Midbrain (tissue), 1 donor: ENCODE measurements at regions not wholly inside any gene's neighbourhood (a gene's known extent, or its start where the extent isn't known, plus 50 kb on each side); places are given as distances from the start of the nearest gene placed in this dataset.
A peak's percentile ranks its signal among the peaks of the same experiment; 100 is the strongest.

Source experiments
- DNase-seq: peaks from one replicate; lab custom pipeline; 2025; lab: John Stamatoyannopoulos, UW

DNA sequence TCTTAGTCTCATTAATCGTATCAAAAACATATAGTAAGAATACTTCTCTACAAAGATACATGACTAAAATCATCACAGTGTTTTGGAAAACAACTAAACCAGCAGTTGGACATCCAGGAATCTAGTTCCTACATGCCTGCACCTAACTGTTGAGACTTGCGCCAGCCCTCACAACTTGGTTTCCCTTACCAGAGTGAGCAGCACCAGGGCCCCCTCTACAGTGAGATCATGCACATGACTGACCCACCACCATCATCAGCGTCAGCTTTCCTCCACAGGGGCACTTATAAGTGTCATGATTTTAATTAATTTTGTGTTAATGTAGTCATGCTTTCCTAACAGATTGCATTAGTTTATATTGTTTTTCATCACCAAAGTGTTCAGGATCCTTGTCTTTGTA, 1322.0 kb downstream of the EFNB2 start:
- DNase-seq = no peak

DNA sequence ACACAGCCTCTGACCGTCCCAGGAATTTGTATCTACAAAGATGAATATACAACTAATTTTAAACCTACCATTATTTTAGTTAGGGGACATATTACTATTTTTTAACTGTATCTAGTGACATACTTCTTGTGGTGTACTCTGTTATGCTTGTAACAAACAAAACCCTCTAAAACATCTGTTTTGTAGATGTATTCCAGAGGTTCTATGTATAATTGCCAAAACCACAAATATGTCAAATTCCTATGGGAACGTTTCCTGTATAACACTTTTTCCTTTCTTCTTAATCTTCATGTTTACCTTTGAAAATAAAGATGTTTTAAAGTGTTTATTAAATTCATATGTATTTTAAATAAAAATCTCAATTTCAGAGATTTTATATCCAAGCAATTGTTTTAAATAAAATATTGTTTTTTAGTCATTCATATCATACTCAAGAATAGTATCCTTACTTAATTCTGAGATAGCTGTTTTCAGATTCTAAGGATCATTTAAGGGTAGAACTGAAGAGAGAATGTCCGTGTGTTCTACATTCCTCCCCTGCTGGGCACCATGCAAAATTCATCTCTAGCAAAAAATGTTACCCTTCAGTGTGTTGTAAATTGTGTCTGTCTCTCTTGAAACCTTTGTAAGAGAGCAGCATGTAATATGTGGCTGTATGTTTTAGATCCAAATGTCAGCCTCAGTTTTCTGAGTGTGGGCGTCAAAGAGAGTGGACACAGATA, 1327.7 kb downstream of the EFNB2 start:
- DNase-seq = no peak

DNA sequence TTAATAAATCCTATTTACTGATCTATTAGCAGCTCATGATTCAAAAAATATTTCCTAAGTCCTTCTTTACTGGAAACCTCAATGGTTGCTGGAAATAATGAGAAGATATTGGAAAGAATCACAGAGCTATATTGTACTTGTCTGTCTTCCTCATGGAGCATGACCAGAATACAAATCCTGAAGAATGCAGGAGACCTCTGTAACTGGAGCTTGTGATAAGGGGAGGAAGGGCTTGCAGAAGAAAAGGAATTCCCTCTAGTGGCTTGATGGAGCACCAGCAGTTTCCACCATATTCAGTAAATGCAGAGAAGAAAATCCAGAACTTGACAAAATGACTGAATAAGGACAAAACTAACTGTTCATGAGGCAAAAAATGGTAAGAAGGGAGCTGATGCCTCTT, 1333.1 kb downstream of the EFNB2 start:
- DNase-seq = peak; percentile 55

DNA sequence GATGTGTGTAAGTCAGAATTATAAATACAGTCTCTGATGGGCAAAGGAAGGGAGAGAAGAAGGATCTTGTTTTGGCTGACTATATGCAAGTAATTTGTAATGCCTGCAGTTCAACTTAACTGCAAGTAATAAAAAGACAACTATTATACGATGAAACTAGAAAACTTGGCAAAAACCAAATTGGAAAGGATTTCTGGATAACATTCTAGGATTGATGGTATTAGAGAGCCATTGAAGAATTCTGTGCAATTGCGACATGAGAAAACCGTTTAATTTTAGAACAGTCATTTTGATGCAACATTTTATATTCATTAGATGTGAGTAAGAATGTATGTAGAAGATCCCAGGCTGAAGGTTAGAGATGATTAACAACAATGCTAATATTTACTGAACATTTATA, 1334.1 kb downstream of the EFNB2 start:
- no peak for DNase-seq

DNA sequence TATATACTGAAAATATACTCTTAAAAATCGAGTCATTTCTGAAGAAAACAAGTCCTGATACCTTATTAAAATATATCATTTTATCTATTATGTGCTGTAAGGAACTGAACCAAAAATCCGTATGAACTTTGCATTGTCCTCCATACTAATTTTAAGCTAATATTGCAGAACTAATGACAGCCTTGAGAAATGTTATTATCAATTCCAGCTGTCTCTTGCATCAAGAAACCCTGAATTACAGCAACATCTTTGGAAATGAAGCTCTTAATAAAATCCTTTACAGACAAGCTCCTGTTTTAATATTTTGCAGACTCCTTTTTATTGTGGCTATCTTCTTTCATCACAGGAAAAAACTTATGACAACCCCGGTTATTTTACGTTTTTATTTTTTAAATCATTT, 1335.3 kb downstream of the EFNB2 start:
- DNase-seq = no peak

DNA sequence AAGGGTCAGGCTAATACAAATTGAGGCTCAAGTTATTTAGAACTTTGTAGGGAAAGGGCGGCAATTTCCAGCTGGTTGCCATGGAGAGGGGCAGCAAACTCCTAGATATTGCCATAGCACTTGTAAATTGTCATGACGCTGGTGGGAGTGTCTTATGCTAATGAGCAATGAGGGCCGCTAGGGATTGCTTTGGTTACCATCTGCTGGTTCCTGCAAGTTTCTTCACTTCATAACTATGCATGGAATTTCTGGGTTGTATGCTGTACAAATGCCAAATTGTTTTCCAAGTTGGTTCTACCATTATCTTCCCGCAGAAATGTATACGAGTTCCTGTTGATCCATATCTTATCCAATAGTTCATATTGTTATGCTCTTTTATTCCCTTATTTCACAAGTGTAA, 1339.4 kb downstream of the EFNB2 start:
- no peak for DNase-seq

DNA sequence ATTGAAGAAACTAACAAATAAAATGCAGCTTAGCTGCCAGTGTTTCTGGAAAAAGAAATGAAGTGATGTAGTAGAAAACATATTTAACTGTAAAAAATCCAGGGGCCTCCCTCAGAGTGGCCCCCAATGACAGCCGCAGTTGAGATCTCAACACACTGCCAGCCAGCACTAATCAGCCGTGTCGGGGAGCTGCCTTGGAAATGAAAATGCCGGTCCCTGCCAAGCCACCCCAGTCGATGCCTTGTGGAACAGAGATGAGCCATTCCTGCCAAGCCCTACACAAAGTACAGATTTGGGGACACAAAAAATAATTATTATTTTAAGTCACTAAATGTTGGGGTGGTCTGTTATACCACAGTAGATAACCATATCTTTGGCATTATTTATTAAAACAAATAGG, 1342.4 kb downstream of the EFNB2 start:
- DNase-seq = peak; percentile 1

DNA sequence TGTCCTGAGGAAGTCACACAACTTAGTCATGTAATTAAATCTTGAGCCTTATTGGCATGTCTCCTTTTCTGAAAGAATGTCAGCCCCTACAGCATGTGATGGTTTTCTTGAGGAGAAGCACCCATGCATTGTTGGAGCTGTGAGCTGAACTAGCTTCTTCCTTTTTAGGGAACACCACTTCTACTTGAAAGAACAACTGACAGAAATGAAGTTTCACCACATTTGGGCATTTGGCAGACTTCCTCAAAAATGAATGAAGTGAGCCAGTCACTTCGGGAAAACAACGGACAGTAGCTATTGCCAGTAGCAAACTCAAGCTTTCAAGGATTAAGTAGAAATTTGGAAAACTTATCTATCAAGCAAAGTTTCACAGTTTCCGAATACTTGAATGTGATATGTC, 1351.3 kb downstream of the EFNB2 start:
- DNase-seq = peak; percentile 7

DNA sequence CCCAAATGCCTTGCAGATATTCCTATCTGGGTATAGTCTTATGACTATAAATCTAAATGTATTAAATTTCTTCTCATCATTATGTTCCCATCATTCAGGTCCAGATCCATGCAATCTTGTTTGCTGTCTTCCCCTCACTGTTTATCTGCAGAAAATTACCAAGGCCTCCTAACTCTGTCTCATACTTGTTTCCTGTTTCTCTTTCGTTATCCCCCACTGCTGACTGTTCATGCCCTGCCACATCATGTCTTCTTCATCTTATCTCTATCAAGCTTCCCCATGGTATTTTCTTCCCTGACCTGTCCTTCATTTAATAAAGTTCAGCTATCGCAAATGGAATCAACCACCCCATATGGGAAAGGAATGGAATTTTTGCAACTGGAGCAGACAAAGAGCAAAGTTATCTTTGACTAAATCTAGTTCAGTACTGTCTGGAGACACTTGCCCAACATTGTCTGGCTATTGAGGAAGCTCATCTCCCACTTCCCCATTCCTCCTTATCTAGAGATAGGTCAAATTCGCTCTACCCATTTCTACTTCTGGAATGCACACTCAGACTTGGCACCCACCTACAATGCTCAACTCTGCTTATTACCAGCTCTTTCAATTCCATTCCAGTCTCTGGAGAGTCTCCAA, 1358.1 kb downstream of the EFNB2 start:
- DNase-seq = peak; percentile 2

DNA sequence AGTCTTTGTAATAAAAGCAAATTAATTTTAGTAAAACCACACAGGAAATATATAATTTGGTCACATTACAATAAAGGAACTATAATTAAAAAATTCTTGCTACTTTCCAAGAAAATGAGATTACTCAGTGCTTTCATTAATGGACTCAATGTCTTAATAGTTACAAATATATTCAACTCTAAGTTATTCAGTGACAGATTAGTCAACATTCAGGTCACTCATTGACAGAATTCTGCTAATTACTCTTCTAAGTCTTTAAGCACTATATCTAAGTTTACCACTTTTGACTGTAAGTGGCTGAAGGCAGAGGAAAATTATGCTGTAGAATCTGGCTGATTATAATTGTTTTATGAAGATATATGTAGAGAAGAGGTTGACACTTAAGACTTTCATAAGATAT, 1365.0 kb downstream of the EFNB2 start:
- DNase-seq = no peak

DNA sequence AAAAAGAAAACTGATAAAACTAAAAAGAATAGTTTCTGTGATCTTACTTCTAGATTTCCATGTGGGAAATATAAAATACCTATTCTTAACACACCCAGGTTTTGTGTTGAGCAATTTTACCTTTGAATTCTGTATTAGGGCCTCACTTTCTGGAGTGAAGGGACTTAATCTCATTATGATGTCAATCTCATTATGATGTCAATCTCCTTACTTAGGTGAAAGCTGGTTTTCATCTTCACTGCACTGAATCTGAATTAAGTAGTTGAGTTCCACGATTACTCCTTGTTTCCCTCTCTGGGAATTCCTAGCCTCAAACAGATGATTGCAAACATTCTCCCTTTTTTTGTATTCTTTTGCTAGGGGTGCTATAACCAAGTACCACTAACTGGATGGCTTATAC, 1367.2 kb downstream of the EFNB2 start:
- no peak for DNase-seq

DNA sequence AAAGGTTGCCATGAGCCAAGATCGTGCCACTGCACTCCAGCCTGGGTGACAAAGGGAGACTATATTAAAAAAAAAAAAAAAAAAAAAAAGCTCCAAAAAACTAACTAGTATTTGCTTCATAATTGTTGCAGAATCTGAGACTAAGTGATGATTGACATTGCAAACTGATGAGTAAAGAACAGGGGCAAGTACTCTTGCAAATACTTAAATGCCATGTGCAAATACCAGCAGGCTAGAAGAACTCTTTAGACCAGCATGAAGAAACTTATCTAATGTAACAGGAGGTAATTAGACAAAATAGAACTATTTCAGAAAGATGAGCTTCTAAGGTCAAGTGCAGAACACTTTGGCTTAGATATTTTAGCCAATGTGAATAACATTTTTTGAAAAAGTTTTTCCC, 1368.1 kb downstream of the EFNB2 start:
- DNase-seq = no peak

DNA sequence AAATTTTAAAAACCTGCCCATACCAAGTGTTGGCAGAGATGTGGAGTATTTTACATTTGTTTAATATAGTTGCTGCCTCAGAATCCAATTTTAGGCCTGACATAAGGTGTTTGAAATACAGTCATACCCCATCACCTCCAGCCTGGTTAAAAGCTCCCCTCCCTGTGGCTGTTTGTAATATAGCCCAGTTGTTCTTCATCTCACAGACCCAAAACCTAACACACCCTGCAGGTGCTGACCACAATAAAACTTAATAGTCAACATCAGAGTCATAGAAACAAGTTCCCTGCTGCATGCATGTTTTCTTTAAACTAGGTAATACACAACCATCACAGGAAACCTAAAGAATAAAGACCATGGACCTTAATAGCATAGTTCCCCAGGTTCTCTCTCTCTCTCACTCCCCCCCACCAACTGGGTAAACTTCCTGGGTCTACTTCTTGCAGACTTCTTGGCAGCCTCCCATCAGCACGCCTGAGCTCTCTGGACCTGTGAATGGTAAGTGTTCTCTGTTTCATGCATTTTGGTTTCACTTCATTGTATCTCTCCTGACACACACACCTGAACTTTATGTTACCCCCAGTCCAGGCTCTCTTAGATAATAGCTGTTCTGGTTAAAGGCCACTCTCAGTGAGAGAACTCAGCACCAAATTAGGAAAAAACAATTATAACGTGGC, 1369.9 kb downstream of the EFNB2 start:
- DNase-seq = no peak

DNA sequence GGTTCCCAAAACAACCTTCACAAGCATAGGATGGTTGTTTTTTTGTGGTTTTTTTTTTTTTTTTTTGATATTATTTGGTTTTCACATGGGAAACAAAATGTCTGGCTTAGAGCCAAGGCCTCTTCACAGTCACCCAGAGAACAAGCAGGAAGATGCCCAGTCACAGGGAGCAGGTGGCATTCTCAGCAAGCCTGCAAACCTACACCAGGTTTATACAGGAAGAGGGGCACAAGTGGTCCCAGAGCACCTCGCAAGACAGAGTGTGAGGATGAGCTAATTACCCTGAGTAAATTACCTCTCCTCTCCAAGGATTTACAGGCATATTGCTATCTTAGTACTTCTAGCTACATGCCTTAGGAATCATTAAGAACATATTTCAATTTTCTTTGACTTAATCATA, 1375.6 kb downstream of the EFNB2 start:
- no peak for DNase-seq

DNA sequence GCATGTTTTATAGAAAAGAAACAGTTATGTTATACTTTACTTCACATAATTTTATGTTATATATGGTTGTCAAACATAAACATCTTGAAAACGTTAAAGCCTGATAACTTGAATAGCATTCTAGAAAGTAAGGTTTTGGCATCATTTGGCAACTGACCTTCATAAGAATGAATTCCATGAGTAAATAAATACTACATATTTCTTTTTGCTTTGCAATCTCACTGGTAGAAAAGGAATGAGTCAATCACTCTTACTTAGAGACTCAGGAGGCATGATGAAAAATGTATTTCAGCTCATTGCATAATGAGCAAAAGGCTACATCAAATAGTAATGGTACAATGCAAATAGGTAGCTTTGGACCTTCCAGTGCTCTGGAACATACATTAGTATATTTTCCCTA, 1381.9 kb downstream of the EFNB2 start:
- DNase-seq = no peak

DNA sequence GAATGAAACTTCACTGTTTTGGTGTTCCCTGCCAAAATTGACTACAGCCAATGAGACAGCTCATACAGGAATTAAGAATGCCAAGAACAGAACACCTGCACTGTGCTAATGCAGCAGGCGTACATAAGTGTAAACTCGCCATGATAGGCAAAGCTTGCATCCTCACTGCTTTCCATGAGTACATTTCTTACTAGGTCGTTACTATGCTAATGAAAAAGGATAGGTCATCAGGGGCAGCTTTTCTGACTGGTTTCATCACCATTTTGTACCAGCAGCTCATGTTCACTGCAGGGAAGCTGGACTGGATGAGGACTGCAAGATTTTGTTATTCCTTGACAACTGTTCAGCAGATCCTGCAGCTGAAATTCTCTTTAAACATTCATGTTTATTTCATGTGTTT, 1383.8 kb downstream of the EFNB2 start:
- no peak for DNase-seq

DNA sequence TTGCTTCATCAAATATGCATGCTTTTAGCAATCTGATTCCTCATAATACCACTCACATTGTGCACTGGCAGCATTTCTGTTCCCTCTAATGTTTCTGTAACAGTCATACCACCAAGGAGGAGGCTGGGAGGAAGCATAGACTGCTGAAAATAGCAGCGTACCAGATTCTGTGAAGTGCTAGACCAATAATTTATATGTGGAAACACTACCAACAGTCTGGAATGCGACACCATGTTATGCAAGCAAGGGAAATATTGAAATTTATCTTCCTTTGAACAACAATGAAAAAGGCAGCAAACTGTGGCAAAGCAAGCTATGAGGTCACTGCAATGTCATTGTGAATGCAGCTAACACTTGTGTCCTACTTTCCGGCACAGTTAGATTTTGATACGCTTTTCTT, 1388.0 kb downstream of the EFNB2 start:
- no peak for DNase-seq

DNA sequence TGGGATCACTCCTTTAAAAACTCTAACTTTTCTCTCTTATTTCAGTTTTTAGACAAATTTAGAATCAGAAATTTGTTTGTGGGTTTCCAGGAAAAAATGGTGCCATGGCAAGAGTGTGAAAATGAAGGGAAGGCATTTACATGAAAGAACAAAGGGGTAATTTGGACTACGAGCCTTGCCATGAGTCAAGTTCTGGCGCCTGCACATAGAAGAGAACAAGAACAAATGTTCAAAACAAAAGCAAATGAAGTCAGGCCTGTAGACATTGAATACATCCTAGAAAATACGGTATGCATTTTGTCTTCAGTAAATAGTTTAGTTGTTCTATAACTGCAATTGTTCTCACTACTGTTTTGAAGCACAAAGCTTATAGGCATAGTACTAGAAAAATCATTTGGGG, 1390.5 kb downstream of the EFNB2 start:
- peak; percentile 41 for DNase-seq

DNA sequence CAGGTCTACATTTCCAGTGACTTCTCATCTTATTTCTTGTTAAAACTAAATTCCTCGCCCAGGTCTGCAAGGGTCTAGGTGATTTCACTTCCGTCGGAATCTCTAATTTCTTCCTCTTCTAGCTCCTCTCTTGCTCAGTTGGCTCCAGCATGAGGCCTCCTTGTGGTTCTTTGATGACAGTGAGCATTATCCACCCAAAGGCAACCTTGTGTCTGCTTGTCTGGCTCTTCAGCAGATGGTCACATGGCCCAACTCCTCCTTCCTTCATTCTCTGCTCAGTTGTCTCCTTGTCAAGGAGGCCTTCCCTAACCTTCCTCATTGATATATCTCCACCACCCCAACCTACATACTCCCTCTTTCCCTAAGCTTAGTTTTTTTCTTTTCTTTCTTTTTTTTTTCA, 1391.4 kb downstream of the EFNB2 start:
- no peak for DNase-seq

DNA sequence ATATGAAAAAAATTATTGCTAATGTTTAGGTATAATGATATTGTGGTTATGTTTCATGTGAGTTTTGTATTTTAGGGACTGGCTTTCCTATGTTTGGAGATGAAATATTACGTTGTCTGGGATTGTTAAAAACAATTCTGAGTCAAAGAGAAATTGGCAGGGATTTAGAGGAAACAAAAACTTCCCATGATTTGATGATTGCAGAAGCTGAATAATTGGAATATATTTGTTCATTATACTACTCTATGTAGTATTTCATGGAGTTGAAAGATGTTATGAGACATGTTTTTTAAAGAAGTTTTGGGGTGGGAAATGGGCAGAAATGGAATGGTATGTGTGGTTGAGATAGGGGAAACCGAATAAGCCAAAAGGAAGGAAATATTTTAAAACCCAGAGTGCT, 1392.9 kb downstream of the EFNB2 start:
- no peak for DNase-seq

DNA sequence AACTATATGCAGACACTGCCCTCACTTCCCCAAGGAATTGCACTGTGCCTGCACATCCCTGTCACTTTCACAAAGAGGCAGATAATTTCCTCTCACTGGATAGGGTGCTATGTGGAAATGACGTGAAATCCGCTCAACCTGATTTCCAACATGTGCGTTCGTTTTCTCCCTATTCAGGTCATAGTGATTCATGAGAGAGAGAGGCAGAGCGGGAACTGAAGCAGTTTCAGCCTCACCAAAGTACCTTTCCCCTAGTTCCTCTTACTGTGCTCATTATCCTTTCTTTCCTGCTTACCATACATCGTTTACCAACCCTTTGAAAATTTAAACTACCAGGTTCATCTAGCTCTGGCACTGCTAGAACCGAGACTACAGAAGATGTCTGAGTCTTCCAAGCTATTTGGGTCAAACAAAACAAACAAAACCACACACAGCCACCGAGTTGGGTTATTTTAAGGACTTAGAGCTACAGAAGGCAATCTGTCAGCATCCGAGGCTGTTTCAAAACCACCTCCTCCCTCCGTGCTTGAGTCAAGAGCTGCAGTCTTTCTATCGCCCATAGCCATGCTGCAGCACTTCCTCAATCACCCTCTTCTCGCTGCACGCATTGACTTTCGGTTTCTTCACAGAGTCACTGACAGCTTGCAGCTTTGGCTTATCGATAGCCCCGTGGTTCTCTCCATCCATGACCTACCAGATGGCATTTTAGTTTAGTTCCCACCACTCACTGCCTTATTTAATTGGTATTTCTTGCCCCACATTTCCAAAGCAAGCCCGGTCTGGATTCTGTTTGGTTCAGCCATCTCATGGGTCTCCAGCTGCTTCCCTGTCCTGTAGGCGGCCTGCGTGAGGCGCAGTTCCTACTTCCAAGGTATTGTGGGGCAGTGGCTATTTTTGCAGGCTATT, 1395.8 kb downstream of the EFNB2 start:
- peak; percentile 18 for DNase-seq

DNA sequence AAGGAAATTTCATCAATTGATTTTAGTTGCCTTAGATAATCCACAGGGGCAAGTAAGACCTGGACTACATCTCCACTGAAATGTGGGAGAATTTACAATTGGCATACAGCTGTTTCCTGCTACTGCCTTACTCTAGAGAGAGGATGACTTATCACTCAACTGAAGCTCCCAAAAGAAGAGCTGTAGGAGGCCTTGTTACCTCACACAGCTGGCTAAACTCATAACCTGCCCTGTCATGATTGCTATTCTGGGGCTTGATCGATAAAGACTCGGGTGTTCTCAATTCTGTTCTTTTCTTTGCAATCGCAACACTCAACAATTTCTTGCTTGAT, 1396.4 kb downstream of the EFNB2 start:
- DNase-seq = no peak
